ENCODE measurements at regions not wholly inside any gene's neighbourhood (a gene's known extent, or its start where the extent isn't known, plus 50 kb on each side); places are given as distances from the start of the nearest gene placed in this dataset.

DNA sequence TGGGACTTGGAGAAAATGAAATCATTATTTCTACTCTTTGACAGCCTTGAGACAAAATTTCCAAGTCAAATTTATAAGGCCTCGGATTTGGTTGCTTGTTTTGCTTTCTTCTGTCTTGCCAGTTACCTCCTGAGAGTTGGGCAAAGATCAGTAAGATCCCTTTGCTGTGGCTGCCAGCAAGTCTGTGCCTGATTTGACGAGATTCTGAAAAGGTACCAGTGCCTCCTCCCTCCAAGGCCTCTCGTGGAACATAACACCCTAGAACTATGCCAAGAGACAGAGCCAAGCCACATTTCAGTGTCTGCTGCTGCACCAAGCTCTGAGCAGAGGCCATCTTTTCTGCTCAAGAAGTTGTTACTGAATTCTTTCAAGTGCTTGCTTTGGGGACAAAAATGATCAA lies 61.0 kb downstream of the GTPBP8 start:
- Histone ChIP-seq H3K4me2 (no peak overlapping the region), H3K27ac (no peak overlapping the region), H3K27me3 (no peaks in the 10 kb centered on the region), H3K4me1 (no peaks in the 10 kb centered on the region), H4K20me1 (no peaks in the 10 kb centered on the region), H3K4me3 (no peak overlapping the region), H3K36me3 (no peaks in the 10 kb centered on the region), H3K9ac (no peak overlapping the region), H3K9me3 (peaks cover 17% of the 10 kb centered on the region)
- TF ChIP-seq Cebpa-rat (IDR thresholded peaks at IDR 0.05) = no peak

GRCh38 chr3:113053169-113053568 lies 62.4 kb downstream of the GTPBP8 start:
- no peak for TF ChIP-seq Cebpa-rat (IDR thresholded peaks at IDR 0.05)
- peaks cover 6% of the 10 kb centered on the region for H3K9me3 ChIP-seq
- no peaks in the 10 kb centered on the region for H3K4me1 ChIP-seq
- H3K36me3 ChIP-seq = no peaks in the 10 kb centered on the region
- no peak overlapping the region for H3K4me3 ChIP-seq
- no peak overlapping the region for H3K27ac ChIP-seq
- H4K20me1 ChIP-seq = no peaks in the 10 kb centered on the region
- H3K27me3 ChIP-seq = no peaks in the 10 kb centered on the region
- no peak overlapping the region for H3K4me2 ChIP-seq
- H3K9ac ChIP-seq = no peak overlapping the region

DNA sequence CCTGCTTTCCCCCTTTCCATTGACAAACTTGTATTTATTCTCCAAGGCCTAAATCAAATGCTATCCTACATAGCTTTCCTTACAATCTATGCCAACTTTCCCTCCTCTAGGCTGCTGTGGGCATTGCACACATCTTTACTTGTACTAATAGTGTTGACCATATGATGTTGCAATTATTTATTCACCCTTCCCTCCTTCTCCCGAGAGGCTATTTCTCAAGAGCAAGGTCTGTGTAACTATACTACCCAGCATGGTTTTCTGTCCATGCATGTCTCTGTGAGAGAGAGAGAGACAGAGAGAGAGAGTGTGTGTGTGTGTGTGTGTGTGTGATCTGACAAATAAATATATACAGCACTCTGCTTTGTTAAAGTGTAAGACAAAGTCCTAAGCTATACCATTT lies 63.8 kb downstream of the GTPBP8 start:
- no peaks in the 10 kb centered on the region for H3K9me3 ChIP-seq
- no peak overlapping the region for H3K4me3 ChIP-seq
- H4K20me1 ChIP-seq = no peaks in the 10 kb centered on the region
- no peaks in the 10 kb centered on the region for H3K36me3 ChIP-seq
- no peak for TF ChIP-seq Cebpa-rat (IDR thresholded peaks at IDR 0.05)
- no peaks in the 10 kb centered on the region for H3K4me1 ChIP-seq
- H3K27ac ChIP-seq = no peak overlapping the region
- H3K9ac ChIP-seq = no peak overlapping the region
- no peak overlapping the region for H3K4me2 ChIP-seq
- H3K27me3 ChIP-seq = no peaks in the 10 kb centered on the region

- TF ChIP-seq Cebpa-rat (IDR thresholded peaks at IDR 0.05) = no peak
- H3K9me3 ChIP-seq = no peaks in the 10 kb centered on the region
- H3K4me1 ChIP-seq = no peaks in the 10 kb centered on the region
- no peak overlapping the region for H3K9ac ChIP-seq
- no peaks in the 10 kb centered on the region for H3K27me3 ChIP-seq
- no peaks in the 10 kb centered on the region for H4K20me1 ChIP-seq
- no peaks in the 10 kb centered on the region for H3K36me3 ChIP-seq
- no peak overlapping the region for H3K4me2 ChIP-seq
- no peak overlapping the region for H3K27ac ChIP-seq
- no peak overlapping the region for H3K4me3 ChIP-seq
Observed at GRCh38 chr3:113055201-113055600, 64.4 kb downstream of the GTPBP8 start.

DNA sequence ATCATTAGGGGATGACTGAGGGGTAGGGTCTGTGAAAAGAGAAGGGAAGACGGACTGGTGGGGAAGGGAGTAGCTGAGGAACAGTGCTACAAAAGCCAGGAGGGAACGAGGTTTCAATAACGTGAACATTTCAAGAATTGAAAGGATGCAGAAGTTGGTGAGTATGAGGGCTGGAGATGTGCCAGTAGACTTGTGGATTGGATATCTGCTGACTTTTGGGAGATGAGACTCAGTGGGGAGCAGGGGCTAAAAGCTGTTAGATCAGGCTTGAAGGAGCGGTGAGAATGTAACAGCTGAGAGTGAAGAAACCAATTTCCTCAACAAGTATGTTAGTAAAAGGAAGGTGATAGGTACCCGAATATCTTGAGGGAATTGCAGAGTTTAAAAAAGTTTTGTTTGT lies 65.2 kb downstream of the GTPBP8 start:
- H4K20me1 ChIP-seq = no peaks in the 10 kb centered on the region
- H3K27ac ChIP-seq = no peak overlapping the region
- H3K4me2 ChIP-seq = no peak overlapping the region
- H3K4me1 ChIP-seq = no peaks in the 10 kb centered on the region
- no peaks in the 10 kb centered on the region for H3K27me3 ChIP-seq
- H3K36me3 ChIP-seq = no peaks in the 10 kb centered on the region
- H3K9me3 ChIP-seq = no peaks in the 10 kb centered on the region
- no peak for TF ChIP-seq Cebpa-rat (IDR thresholded peaks at IDR 0.05)
- no peak overlapping the region for H3K4me3 ChIP-seq
- no peak overlapping the region for H3K9ac ChIP-seq

- no peak overlapping the region for H3K4me2 ChIP-seq
- no peaks in the 10 kb centered on the region for H3K4me1 ChIP-seq
- H3K36me3 ChIP-seq = no peaks in the 10 kb centered on the region
- no peak overlapping the region for H3K9ac ChIP-seq
- H3K27me3 ChIP-seq = no peaks in the 10 kb centered on the region
- H3K27ac ChIP-seq = no peak overlapping the region
- H4K20me1 ChIP-seq = no peaks in the 10 kb centered on the region
- no peak overlapping the region for H3K4me3 ChIP-seq
- TF ChIP-seq Cebpa-rat (IDR thresholded peaks at IDR 0.05) = no peak
- H3K9me3 ChIP-seq = no peaks in the 10 kb centered on the region
Observed at GRCh38 chr3:113057117-113057516, 66.3 kb downstream of the GTPBP8 start.

- Histone ChIP-seq H3K27ac (no peak overlapping the region), H3K4me1 (no peaks in the 10 kb centered on the region), H3K9me3 (no peaks in the 10 kb centered on the region), H3K9ac (no peak overlapping the region), H3K4me3 (no peak overlapping the region), H3K36me3 (no peaks in the 10 kb centered on the region), H3K4me2 (no peak overlapping the region), H3K27me3 (no peaks in the 10 kb centered on the region), H4K20me1 (no peaks in the 10 kb centered on the region)
- TF ChIP-seq Cebpa-rat (IDR thresholded peaks at IDR 0.05) = no peak
Observed at GRCh38 chr3:113058188-113058587, 67.4 kb downstream of the GTPBP8 start.

GRCh38 chr3:113062705-113063104 lies 71.9 kb downstream of the GTPBP8 start:
- no peak for TF ChIP-seq Cebpa-rat (IDR thresholded peaks at IDR 0.05)

DNA sequence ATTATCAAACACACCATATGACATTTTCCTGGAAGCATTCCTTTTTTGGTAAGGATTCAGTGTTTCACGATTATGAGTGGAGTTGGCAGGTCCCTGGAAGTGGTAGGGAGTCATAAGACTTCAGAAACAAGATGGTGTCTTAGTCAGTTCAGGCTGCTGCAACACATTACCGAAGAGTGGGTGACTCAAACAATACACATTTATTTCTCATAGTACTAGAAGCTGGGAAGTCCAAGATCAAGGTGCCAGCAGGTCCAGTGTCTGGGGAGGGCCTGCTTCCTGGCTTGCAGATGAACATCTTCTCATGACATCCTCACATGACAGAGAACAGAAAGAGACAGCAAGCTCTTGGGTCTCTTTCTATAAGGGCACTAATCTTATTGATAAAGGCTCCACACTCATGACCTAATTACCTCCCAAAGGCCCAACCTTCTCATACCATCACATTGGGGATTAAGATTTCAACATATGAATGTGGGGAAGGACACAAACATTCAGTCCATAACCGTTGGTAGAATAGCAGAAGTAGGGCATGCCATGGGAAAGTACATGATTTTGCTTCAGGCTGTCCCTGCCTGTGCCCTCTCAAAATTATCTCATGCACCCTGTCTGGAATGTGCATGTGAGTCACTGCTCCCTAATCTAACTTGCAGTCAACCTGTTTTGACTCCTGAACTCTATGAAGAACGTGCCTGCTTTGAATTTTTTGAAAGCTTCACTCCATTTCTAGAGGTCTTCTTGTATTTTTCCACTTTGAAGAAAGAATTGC lies 72.5 kb downstream of the GTPBP8 start:
- no peak overlapping the region for H3K27ac ChIP-seq
- H3K4me1 ChIP-seq = no peaks in the 10 kb centered on the region
- no peak overlapping the region for H3K4me3 ChIP-seq
- no peaks in the 10 kb centered on the region for H3K9me3 ChIP-seq
- TF ChIP-seq Cebpa-rat (IDR thresholded peaks at IDR 0.05) = no peak
- no peaks in the 10 kb centered on the region for H3K27me3 ChIP-seq
- H3K9ac ChIP-seq = no peak overlapping the region
- H3K36me3 ChIP-seq = no peaks in the 10 kb centered on the region
- H3K4me2 ChIP-seq = no peak overlapping the region
- H4K20me1 ChIP-seq = no peaks in the 10 kb centered on the region

More at GRCh38 chr3:113062705-113063104, 71.9 kb downstream of the GTPBP8 start:
- H3K27me3 ChIP-seq = no peaks in the 10 kb centered on the region
- H3K9me3 ChIP-seq = no peaks in the 10 kb centered on the region
- no peak overlapping the region for H3K27ac ChIP-seq
- H3K4me2 ChIP-seq = no peak overlapping the region
- no peak overlapping the region for H3K4me3 ChIP-seq
- no peaks in the 10 kb centered on the region for H4K20me1 ChIP-seq
- no peaks in the 10 kb centered on the region for H3K36me3 ChIP-seq
- no peaks in the 10 kb centered on the region for H3K4me1 ChIP-seq
- H3K9ac ChIP-seq = no peak overlapping the region

DNA sequence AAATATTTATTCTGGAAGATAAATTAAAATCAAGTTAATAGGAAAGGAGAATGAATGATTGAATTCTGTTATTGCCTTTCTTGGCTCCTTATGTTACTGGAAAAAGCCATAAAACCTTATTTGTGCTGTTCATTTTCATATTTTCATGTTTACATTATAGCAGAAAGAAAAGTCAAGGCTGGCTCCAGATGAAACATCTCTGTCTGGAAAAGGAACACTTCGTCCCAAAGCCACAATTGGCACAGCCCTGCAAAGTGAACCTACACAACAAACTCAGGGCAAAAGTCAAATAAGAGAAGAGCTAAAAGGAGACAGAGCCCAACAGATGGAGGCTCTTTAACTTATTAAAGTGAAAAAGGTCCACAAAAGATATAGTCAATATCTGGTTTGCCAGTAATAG lies 73.4 kb downstream of the GTPBP8 start:
- Histone ChIP-seq H3K27ac (no peak overlapping the region), H3K4me3 (no peak overlapping the region), H3K9ac (no peak overlapping the region), H3K27me3 (no peaks in the 10 kb centered on the region), H3K9me3 (no peaks in the 10 kb centered on the region), H4K20me1 (no peaks in the 10 kb centered on the region), H3K4me2 (no peak overlapping the region), H3K36me3 (no peaks in the 10 kb centered on the region), H3K4me1 (no peaks in the 10 kb centered on the region)
- no peak for TF ChIP-seq Cebpa-rat (IDR thresholded peaks at IDR 0.05)

- H3K27me3 ChIP-seq = no peaks in the 10 kb centered on the region
- H3K9me3 ChIP-seq = no peaks in the 10 kb centered on the region
- H4K20me1 ChIP-seq = no peaks in the 10 kb centered on the region
- no peak overlapping the region for H3K4me2 ChIP-seq
- no peak for TF ChIP-seq Cebpa-rat (IDR thresholded peaks at IDR 0.05)
- H3K27ac ChIP-seq = no peak overlapping the region
- no peaks in the 10 kb centered on the region for H3K36me3 ChIP-seq
- no peaks in the 10 kb centered on the region for H3K4me1 ChIP-seq
- H3K4me3 ChIP-seq = no peak overlapping the region
- H3K9ac ChIP-seq = no peak overlapping the region
Observed at GRCh38 chr3:113065336-113065735, 74.6 kb downstream of the GTPBP8 start.
